Left renal pelvis (tissue), 4 donors: ENCODE measurements at regions not wholly inside any gene's neighbourhood (a gene's known extent, or its start where the extent isn't known, plus 50 kb on each side); places are given as distances from the start of the nearest gene placed in this dataset.
"Not testable (repeated sequence)": the region's sequence is repeated elsewhere in the genome, so short reads cannot be mapped to it uniquely, and the experiment has no call there.

Source experiments
- DNase-seq, 4 donors: peaks; one replicate each; pipeline ENCODE4 v3.0.0-alpha.2; 2013; ENCODE audit warnings: low read depth in 4 of 4, low spot score in 3 of 4

GRCh38 chr18:70720607-70721006, 431.8 kb downstream of the SOCS6 start:
- DNase-seq = no peak

DNA sequence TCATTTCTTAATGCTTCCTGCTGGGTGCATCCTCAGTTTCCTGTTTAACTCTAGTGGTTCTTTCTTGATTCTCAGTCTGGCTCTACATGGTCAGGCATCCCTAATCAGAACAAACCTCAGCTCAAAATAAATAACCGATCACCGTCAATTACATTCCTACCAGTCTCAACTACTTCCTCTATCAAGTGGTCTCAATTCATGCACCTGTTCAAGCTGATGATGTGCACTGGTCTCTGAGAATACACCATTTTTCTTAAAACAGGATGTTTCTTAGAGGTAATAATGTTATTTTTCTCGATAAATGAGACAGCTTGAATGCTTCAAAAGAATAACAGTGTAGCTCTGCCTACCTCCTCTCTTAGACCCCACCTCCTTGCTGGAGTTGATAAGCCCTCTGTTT, 420.9 kb downstream of the SOCS6 start:
- DNase-seq = no peak

- DNase-seq = no peak
Observed at GRCh38 chr18:70709144-70709543, 420.3 kb downstream of the SOCS6 start.

GRCh38 chr18:70705831-70706416, 417.1 kb downstream of the SOCS6 start:
- no peak for DNase-seq

DNA sequence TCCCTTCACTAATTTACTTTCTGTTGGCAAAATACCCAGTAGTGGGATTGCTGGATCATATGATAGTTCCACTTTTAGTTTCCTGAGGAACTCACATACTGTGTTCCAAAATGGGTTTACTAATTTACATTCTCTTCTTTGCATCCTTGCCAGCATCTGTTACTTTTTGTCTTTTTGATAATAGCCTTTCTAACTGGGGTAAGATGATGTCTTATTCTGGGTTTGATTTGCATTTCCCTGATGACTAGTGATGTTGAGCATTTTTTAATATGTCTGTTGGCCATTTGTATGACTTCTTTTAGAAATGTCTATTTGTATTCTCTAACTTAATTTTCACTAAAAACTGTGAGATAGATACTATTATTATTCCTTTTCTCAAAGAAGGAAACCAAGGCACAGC, 411.7 kb downstream of the SOCS6 start:
- no peak for DNase-seq

GRCh38 chr18:70698574-70698973, 409.7 kb downstream of the SOCS6 start:
- no peak for DNase-seq

DNA sequence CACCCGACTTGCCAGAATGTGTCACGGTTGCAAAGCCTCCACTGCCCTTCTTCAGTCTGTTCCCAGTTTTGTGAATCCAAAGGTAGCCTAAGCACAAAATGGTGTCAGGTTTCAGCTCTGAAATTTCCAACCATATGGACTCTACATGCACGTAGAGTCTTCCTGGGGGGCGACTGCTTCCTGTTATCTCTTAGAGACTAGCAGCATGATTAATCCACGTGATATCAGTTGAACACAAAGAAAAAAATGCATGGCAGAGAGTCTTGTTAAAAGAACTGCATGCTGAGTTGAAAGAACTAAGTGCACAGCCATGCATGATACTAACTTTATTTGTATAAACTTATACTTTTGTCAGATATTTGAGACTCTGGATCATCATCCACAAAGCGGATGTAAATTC, 404.4 kb downstream of the SOCS6 start:
- no peak for DNase-seq

- not testable (repeated sequence) for DNase-seq
Observed at GRCh38 chr18:70689765-70690164, 400.9 kb downstream of the SOCS6 start.

DNA sequence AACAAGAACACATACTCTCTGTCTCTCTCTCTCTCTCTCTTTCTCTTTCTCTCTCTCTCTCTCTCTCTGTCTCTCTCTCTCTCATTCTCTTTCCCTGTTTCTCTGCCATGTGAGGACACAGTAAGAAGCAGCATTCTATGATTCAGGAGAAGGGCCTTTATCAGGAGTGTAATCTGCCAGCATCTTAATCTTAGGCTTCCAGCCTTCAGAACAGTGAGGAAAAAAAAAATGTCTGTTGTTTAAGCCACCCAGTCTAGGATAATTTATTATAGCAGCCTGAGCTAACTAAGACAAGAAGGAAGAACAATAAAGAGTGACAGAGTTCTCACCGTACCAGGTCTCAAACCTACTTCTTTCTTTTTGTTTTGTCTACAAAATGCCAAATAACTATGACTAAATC, 399.4 kb downstream of the SOCS6 start:
- DNase-seq = no peak

- no peak for DNase-seq
Observed at GRCh38 chr18:70684821-70685220, 396.0 kb downstream of the SOCS6 start.

DNA sequence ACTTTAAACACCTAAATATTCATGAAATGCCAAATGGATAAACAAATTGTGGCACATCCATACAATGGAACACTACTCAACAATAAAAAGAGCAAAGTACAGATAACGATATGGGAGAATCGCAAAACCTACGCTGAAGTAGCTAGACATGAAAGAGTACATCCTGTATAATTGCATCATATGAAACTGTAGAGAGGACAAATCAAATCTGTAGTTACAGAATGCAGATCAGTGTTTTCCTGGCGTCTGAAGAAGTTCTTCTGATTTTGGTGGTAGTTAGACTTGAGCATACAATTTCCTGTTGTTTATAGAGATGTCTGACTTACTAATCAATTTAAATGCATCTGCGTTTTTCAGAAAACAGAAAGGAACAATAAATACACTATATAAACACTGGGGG, 394.4 kb downstream of the SOCS6 start:
- no peak for DNase-seq

DNA sequence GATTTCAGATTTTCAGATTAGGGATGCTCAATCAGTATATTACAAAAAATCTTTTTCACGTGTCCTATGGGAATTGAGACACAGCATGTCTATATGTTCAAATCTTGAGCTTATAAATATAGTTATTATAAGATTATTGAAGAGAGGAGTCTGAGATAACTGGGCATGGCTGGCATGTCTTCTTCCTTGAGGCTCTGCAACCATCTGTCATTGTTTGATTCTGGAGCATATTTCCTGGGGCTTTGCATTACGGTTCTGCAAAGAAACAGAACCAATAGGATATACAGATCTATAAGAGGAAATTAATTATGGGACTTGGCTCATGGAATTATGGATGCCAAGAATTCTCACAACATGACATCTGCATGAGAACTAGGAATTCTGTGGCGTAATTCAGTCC, 386.1 kb downstream of the SOCS6 start:
- DNase-seq = no peak

DNA sequence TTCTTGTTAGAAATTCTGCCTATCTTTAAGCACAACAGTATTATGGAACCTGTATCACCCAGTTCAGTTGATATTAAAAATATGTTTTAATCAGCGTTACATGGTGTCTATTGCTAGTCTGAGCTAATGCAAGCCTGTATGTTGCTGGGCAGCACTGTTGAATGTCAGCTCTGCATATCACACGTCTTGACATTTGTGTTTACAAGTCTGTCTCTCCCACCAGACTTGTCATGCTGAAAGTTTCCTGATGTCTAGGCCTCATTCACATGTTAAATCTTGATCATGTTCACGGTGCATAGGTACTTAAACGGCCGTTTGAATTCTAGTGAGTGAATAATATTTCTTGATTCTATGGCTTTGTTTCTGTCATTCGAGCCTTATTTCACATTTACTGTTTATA, 385.0 kb downstream of the SOCS6 start:
- no peak for DNase-seq

DNA sequence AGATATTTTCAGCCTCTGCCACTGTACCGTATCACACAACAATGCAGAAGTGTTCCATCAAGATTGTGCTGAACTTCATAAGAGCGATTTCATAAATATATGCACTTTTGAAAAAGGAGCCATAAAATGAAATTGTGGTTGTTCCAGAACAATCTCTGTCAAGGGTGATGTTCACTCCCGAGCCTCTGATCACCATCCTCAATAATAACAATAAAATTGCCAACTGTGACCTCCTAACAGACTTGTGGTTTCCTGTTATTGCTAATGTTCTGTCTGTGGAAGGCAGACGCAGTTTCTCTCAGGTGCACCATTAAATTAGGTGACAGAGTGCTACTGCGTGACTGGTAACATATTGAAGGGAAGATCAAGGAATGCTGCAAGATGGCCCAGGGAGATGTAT, 383.7 kb downstream of the SOCS6 start:
- no peak for DNase-seq

DNA sequence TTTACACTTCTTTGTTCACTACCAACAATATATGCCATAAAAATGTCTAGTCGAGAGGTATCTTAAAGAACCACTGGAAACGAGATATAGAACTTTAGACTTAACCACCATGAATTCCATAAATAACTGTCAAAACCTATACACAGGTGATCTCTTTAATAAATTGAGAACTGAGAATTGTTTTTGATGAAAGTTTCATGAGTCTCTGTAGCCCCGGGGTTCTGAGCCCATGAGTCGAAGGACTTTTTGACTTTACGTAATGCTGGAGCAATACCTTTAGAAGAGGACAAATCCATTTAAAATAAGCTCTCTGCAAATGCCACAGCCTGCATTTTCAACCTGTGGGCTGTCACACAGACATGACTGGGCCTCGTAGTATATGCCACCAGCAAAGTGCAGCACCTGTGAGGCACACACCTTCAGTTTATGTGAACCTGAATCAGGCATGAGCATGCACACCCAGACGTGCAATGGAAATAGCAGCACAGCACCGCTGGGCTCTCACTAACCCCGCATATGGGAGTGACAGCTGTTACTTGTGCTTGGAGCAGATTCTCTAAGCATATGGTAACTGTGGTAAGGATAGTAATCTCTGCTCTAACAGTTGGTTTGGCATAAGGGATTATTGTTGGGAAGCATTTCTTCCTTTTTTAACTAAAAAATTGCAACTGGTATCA, 383.2 kb downstream of the SOCS6 start:
- no peak for DNase-seq

DNA sequence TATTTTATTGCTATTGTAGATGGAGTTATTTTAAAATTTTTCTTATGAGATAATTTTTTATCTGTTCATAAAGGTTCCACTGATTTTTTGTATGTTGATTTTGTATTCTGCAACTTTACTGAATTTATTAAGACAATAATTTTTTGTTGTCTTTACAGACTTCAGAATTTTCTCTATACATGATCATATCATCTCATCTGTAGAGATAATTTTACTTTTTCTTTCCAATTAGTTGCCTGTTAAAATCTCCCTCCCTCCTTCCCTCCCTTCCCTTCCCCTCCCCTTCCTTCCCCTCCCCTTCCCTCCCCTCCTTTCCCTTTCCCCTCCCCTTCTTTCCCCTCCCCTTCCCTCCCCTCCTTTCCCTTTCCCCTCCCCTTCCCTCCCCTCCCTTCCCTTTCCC, 378.1 kb downstream of the SOCS6 start:
- no peak for DNase-seq

GRCh38 chr18:70663141-70663540, 374.3 kb downstream of the SOCS6 start:
- DNase-seq = no peak

- no peak for DNase-seq
Observed at GRCh38 chr18:70662588-70662987, 373.7 kb downstream of the SOCS6 start.

DNA sequence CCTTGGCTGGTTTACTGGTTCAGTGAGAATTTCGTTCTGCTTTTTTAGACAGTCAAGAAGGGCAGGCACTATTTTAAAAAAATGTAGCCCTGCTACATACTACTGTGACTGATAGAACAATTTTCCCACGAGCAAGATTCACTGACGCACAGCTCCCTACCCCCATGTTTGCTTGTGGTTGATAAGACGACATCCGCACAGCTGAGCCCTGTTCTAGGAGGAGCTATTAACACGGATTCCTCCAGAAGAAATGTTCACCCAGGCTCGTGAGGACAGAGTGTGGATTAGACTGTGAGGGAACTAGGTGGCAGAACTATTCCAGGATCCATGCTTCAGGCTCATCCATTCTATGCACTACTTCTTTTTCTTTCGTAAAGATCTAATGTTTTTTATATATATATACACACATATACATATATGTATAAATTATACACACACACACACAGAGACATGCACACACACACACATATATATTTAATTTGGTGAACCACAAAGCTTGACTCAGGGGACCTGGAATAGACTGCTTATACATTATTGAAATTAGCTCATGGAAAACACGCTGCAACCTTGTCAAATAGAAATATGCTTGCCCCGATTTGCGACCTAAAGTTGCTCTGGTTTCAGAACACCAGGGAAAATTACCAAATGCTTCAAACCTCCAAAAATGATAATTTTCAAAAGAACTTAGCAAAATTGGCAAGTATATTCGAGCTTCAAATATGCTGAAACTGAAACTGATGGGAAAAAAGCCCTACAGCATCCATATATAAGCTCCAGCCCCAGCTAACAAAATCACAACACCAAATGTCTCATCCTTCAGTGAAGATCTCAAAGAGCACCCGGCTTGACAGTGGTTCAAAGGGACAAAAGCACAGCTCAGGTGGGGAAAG, 370.4 kb downstream of the SOCS6 start:
- DNase-seq = no peak

DNA sequence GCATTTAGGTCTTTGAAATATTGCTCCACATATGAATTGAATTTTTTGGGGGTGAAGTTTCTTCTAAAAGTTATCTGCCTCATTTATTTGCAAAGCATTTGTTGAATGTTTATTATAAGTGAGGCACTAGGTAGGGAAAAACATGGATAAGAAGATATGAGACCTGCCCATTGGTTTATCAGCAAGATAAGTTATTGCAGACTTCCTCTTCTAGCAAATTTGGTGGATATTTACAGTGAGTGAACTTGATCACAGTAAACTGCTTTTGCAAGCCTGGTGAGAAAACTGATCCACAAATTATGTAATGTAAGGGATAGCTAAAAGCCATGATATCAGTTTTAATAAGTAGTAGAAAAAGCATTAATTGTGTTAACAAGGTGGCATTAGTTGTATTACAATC, 364.8 kb downstream of the SOCS6 start:
- DNase-seq = no peak

GRCh38 chr18:70650878-70651277, 362.0 kb downstream of the SOCS6 start:
- no peak for DNase-seq

GRCh38 chr18:70649683-70650082, 360.8 kb downstream of the SOCS6 start:
- no peak for DNase-seq
